Panc1 (cell line): ENCODE measurements at regions not wholly inside any gene's neighbourhood (a gene's known extent, or its start where the extent isn't known, plus 50 kb on each side); places are given as distances from the start of the nearest gene placed in this dataset.

Experiments used
- CTCF ChIP-seq: fragments of 450-650 bp; IDR thresholded peaks from 2 replicates; pipeline ENCODE4 v1.5.1; 2017; ENCODE audit warnings: mild to moderate bottlenecking
- POLR2AphosphoS5 ChIP-seq: IDR thresholded peaks from 2 replicates; pipeline ENCODE4 v1.6.1; 2012; ENCODE audit warnings: mild to moderate bottlenecking, low read depth, low read length, moderate library complexity
- REST ChIP-seq, 2 experiments: IDR thresholded peaks; 2 replicates each; pipeline ENCODE4 v1.6.1; 2011 to 2012; ENCODE audit warnings: low read depth in 2 of 2, control low read depth in 1 of 2, low read length in 1 of 2, mild to moderate bottlenecking in 1 of 2, moderate library complexity in 1 of 2; ENCODE audit not compliant: insufficient read depth in 1 of 2
- SIN3A ChIP-seq: IDR thresholded peaks from 2 replicates; pipeline ENCODE4 v1.6.1; 2012; ENCODE audit warnings: low read depth, mild to moderate bottlenecking, low read length, moderate library complexity, borderline replicate concordance; ENCODE audit not compliant: insufficient read depth

GRCh38 chr15:70390723-70391122 is 293.0 kb upstream of the TLE3 start:
- TF ChIP-seq CTCF = no peak
- TF ChIP-seq POLR2AphosphoS5 = no peak
- no peak for TF ChIP-seq REST (IDR thresholded peaks at IDR 0.05; ENCODE audit: insufficient read depth in 1 of 2, low read depth in 2 of 2, low read length in 1 of 2)
- no peak for TF ChIP-seq SIN3A
